ENCODE measurements at regions not wholly inside any gene's neighbourhood (a gene's known extent, or its start where the extent isn't known, plus 50 kb on each side); places are given as distances from the start of the nearest gene placed in this dataset.

DNA sequence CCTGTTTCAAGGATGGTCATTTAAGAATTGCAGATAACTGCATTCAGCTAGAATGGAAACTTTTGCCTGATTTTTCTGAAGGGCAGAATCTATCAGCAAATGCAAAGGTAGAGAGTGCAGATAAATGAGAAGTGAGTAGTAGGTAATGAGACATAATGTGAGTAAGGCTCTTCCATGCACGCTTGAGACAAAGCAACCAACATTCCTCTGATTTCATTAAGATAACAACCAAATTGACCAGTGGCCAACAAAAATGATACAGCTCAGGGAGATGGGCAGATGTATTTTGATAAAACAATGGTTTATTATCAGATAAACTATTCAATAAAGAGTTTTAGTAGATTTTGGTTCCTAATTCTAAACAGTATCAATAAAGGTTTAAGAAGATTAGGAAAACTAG is 404.4 kb upstream of the PBX1 start:
- TF ChIP-seq POLR2A (IDR thresholded peaks at IDR 0.05; ENCODE audit: low read depth, low read length) = no peak
- TF ChIP-seq TAF1 (IDR thresholded peaks at IDR 0.05; ENCODE audit: borderline replicate concordance, low read depth, low read length) = no peak
- no peak for TF ChIP-seq POLR2AphosphoS5 (IDR thresholded peaks at IDR 0.05; ENCODE audit: low read depth, low read length)

All from GM12892 (cell line).